Stimulated activated memory B cell treated with anti-CD40 and anti-IgM and Interleukin-4, amounts not matched to agents 10 μg/mL and 1 μg/mL and 100 μg/mL, for 72 hours (primary cell): ENCODE measurements at regions not wholly inside any gene's neighbourhood (a gene's known extent, or its start where the extent isn't known, plus 50 kb on each side); places are given as distances from the start of the nearest gene placed in this dataset.

Experiments used
- ATAC-seq: fragments of 150-1000 bp; cut with Tn5 transposase; 2 replicates; pipeline ENCODE4 v1.10.0; 2021
- H3K27ac Mint-ChIP-seq: one replicate; pipeline ENCODE4 v1.8.0; 2022; ENCODE audit warnings: mild to moderate bottlenecking, mixed read lengths
- H3K27me3 Mint-ChIP-seq: one replicate; pipeline ENCODE4 v1.8.0; 2022; ENCODE audit warnings: mixed read lengths
- H3K36me3 Mint-ChIP-seq: one replicate; pipeline ENCODE4 v1.8.0; 2022; ENCODE audit warnings: mixed read lengths
- H3K4me1 Mint-ChIP-seq: one replicate; pipeline ENCODE4 v1.8.0; 2022; ENCODE audit warnings: mixed read lengths
- H3K4me3 Mint-ChIP-seq: one replicate; pipeline ENCODE4 v1.8.0; 2022; ENCODE audit warnings: mild to moderate bottlenecking, moderate library complexity, mixed read lengths
- H3K9me3 Mint-ChIP-seq: one replicate; pipeline ENCODE4 v1.8.0; 2022; ENCODE audit warnings: mixed read lengths

DNA sequence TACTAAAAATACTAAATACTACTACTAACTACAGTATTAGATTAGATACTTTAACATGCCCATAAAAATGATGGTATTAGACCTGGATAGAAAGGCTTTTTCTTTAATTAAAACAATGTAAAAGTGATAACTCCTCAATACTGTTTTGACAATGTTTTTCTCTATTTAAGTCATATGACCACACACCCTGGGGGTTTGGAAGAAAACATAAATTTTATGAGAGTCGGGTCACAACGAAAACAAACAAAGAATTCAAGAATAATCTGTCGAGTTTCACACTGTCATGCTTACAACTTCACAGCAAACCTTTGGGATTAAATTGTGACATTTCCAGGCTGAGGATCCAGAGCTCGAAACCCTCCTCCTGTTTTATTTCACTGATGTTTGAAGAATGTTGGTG, 107.4 kb upstream of the SOX4 start:
- H3K36me3 Mint-ChIP-seq: no peaks in the 10 kb centered on the region
- H3K27me3 Mint-ChIP-seq: peaks cover 8% of the 10 kb centered on the region
- no peak for ATAC-seq
- H3K9me3 Mint-ChIP-seq: no peaks in the 10 kb centered on the region
- H3K4me1 Mint-ChIP-seq: no peaks in the 10 kb centered on the region
- no peak overlapping the region for H3K4me3 Mint-ChIP-seq
- H3K27ac Mint-ChIP-seq: no peak overlapping the region

DNA sequence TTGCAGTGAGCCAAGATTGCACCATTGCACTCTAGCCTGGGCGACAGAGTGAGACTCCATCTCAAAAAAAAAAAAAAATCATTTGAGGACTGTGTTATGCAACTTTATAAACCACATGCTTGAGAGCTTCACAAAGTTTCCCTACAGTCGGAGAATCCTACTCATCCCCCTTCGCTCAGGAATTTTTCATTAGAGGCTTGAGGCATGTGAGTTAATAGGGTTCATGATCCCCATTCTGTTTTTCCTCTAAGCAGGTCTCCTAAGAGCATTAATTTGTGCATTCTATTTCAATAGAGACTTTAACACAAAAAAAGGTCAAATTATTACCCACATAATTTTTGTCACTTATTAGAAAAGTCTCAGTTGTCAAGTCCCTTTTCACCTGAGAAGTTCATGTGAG, 103.7 kb upstream of the SOX4 start:
- Mint-ChIP-seq H3K36me3 (no peaks in the 10 kb centered on the region), H3K4me3 (no peak overlapping the region), H3K4me1 (no peaks in the 10 kb centered on the region), H3K9me3 (no peaks in the 10 kb centered on the region), H3K27ac (no peak overlapping the region), H3K27me3 (peaks cover 4% of the 10 kb centered on the region)
- ATAC-seq: no peak

DNA sequence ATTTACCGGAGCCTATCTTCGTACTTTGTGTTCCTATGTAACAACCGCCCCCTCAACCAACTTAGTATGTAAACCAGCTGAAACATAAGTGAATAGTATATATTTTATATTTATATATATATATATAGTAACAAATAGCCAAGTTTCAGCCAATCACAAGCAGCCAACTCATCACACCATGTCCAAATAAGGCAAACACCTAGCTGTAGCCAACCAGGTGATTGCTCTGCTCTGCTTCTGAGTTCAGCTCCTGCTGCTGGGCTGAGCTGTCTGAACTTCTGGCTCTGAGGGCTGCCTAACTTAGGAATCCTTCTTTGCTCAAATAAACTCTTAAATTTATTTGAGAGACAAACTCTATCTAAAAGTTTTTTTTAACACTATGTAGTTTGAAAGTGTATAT, 101.6 kb upstream of the SOX4 start:
- no peak overlapping the region for H3K27ac Mint-ChIP-seq
- H3K36me3 Mint-ChIP-seq: no peaks in the 10 kb centered on the region
- no peak overlapping the region for H3K4me3 Mint-ChIP-seq
- H3K9me3 Mint-ChIP-seq: no peaks in the 10 kb centered on the region
- ATAC-seq: no peak
- no peaks in the 10 kb centered on the region for H3K4me1 Mint-ChIP-seq
- no peaks in the 10 kb centered on the region for H3K27me3 Mint-ChIP-seq

DNA sequence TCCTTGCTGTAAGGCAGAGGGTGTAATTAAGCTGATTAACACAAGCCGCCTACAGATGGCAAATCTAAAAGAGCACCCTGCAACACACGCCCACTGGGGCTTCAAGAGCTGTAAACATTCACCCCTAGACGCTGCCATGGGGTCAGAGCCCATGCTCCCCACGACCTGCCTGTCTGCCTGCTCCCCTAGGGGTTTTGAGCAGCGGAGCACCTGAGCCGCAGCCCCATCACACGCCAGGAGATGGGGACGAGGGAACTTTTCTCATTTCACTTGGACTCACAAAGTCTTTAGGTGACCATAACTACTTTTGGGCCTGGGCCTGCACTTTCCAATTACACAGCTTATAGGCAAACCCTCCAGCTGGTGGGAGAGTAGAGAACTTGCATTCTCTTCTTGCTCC, 99.0 kb upstream of the SOX4 start:
- Mint-ChIP-seq H3K36me3 (no peaks in the 10 kb centered on the region), H3K27me3 (no peaks in the 10 kb centered on the region), H3K9me3 (no peaks in the 10 kb centered on the region), H3K4me3 (no peak overlapping the region), H3K4me1 (no peaks in the 10 kb centered on the region), H3K27ac (no peak overlapping the region)
- no peak for ATAC-seq

DNA sequence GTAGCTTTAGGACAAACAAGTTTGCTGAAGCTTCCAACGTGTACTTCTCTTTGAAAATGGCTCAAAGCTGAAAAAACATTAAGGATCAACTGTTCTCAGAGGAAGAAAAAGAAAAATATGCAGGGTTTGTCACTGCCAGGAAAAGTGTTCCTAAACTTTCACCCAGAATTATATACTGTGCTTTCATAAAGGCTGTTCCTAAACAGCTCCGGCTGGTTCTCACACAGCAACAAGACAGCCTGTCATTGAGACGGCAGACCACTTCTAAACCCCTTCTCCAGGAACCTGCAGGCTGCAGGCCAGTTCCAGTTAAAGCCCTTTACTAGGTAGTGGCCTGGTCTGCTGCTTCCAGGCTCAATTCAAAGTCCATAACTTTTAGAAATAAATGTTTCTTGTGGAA, 97.4 kb upstream of the SOX4 start:
- ATAC-seq: no peak
- Mint-ChIP-seq H3K4me3 (no peak overlapping the region), H3K4me1 (no peaks in the 10 kb centered on the region), H3K27me3 (no peaks in the 10 kb centered on the region), H3K27ac (no peak overlapping the region), H3K36me3 (no peaks in the 10 kb centered on the region), H3K9me3 (no peaks in the 10 kb centered on the region)

DNA sequence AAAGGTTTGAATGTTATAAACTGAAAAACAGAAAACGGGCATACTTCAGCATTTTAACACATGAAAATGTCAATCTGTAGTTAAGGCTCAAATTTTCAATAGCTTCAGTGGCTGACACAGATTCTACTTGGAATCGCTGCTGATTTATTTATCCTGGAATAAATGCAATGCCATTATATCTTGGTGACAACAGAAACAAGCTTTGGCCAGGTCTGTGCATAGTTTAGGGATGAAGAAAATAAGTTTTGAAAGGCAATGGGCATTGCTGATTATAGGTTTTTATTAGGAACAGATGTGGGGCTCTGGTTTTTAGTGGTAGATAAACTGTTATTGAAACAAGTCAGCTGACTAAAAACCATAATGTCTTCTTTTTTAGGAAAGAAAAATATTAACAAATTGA, 96.8 kb upstream of the SOX4 start:
- Mint-ChIP-seq H3K36me3 (no peaks in the 10 kb centered on the region), H3K27ac (no peak overlapping the region), H3K4me3 (no peak overlapping the region), H3K4me1 (no peaks in the 10 kb centered on the region), H3K9me3 (no peaks in the 10 kb centered on the region), H3K27me3 (no peaks in the 10 kb centered on the region)
- ATAC-seq: no peak

DNA sequence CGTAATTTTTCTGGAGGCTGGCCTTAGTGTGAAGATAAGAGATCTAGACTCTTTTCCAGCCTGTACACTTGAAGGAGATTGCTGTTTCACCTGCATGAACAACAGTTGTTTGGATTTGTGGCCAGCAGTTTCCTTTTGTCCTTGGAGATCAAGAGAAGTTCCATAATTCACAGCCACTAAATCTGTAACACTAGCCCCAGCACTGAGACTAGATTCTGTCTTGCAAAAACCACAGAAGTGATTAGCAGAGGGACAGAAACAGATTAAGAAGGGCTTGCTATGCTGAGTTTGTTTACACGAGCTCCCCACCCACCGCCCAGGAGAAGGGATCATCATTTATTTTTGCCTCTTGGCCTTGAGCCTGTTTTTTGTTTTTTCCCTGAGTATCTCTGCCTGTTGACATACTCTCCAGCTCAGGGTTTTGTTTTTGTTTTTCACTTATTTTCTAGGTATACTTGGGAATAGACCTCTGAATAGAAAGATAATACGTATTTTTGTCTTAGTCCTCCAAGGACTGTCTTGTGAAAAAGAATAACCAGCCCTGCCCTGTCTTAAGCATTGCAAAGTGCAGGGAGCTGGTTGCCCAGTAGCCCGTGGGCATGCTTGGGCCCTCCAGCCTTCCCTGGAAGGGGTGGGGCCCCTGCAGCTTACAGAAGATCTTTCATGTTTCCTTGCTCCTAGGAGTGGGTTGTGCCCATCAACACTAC, 93.1 kb upstream of the SOX4 start:
- Mint-ChIP-seq H3K36me3 (no peaks in the 10 kb centered on the region), H3K27me3 (no peaks in the 10 kb centered on the region), H3K4me3 (no peak overlapping the region), H3K27ac (no peak overlapping the region), H3K9me3 (no peaks in the 10 kb centered on the region), H3K4me1 (no peaks in the 10 kb centered on the region)
- ATAC-seq: no peak

DNA sequence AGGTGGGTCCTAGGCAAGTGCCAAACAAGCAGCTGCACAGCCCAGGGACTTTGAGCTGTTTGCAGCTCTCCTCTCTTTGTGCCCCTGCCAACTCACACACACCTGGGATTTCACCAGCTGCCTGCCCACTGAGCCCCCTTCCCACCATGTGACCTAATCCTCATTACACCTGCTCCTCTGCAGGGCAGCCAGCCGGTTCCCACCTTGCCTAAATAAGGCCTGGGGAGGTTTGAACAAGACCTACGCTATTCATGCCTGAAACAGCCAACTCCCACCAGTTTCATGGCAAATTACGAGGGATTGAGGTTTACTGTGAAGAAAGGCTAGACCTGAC, 92.6 kb upstream of the SOX4 start:
- Mint-ChIP-seq H3K4me3 (no peak overlapping the region), H3K27me3 (no peaks in the 10 kb centered on the region), H3K9me3 (no peaks in the 10 kb centered on the region), H3K27ac (no peak overlapping the region), H3K4me1 (no peaks in the 10 kb centered on the region), H3K36me3 (no peaks in the 10 kb centered on the region)
- ATAC-seq: peak; percentile 41

DNA sequence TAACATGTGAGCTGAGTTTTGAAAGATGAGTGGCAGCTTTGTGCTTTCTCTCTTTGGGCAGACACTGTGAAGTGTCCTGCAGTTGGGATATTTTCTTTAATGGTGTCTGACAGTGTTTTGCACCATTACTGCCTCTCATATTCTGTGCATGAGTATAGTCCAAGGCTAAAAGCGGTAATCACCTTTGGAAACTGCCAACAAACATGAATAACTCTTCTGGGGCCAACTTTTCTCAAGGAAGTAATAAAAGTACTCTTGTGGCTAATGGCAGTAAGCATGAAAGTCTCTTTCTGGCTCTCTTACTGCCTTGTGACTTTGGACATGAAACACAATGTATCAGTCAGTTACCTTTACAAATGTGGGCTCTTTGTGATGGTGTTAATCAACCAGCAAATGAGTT, 91.7 kb upstream of the SOX4 start:
- Mint-ChIP-seq H3K36me3 (no peaks in the 10 kb centered on the region), H3K27ac (no peak overlapping the region), H3K27me3 (no peaks in the 10 kb centered on the region), H3K4me3 (no peak overlapping the region), H3K4me1 (no peaks in the 10 kb centered on the region), H3K9me3 (no peaks in the 10 kb centered on the region)
- no peak for ATAC-seq

DNA sequence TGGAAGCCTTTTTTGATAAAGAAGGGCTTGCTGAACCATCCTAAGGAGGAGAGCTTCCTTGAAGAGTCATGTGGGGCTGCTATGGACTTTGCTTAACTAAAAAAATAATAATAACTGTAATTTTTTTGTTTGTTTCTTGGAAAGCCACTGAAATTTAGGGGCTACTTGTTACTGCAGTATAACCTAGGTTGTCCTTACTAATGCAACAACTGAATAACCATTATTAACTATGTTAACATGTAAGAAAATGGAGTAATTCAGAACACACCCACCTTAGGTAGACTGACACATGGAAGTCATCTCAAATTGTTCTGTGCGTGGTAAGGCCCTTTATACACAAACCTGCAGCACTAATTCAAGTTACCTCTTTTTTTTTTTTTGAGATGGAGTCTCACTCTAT, 90.9 kb upstream of the SOX4 start:
- Mint-ChIP-seq H3K36me3 (no peaks in the 10 kb centered on the region), H3K27me3 (no peaks in the 10 kb centered on the region), H3K9me3 (no peaks in the 10 kb centered on the region), H3K27ac (no peak overlapping the region), H3K4me1 (no peaks in the 10 kb centered on the region), H3K4me3 (no peak overlapping the region)
- ATAC-seq: no peak

DNA sequence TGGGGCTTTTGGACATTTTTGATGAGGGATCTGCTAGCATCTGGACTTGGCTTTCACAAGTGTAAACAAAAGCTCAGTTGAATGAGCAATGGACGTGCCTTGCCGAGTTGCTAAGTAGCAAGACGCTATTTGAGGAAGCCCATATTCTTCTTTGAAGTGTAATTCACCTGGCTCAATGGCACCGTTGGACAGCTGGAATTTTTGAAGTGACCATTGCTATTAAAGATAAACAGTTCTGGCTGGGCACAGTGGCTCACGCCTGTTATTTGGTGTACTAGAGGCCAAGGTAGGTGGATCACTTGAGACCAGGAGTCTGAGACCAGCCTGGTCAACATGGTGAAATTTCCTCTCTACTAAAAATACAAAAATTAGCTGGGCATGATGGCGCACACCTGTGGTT, 88.8 kb upstream of the SOX4 start:
- Mint-ChIP-seq H3K4me1 (no peaks in the 10 kb centered on the region), H3K27me3 (no peaks in the 10 kb centered on the region), H3K4me3 (no peak overlapping the region), H3K36me3 (no peaks in the 10 kb centered on the region), H3K9me3 (no peaks in the 10 kb centered on the region), H3K27ac (no peak overlapping the region)
- ATAC-seq: no peak

DNA sequence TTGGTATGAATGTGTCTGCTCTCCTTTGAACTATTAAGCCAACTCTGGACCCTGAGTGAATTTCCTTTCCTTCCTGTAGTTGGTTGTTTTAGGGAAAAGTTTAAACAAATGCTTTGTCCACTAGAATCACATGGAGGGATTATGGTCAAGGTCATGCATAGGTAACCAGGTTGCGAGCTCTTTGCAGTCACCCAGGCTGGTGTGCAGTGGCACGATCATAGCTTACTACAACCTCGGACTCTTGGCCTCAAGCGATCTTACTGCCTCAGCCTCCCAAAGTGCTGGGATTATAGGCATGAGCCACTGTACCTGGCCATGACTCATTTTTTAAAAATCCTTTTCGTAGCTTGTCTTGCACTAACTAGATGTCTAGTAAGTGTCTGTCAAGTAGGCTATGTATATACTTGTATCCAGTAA, 88.0 kb upstream of the SOX4 start:
- no peaks in the 10 kb centered on the region for H3K36me3 Mint-ChIP-seq
- H3K9me3 Mint-ChIP-seq: no peaks in the 10 kb centered on the region

DNA sequence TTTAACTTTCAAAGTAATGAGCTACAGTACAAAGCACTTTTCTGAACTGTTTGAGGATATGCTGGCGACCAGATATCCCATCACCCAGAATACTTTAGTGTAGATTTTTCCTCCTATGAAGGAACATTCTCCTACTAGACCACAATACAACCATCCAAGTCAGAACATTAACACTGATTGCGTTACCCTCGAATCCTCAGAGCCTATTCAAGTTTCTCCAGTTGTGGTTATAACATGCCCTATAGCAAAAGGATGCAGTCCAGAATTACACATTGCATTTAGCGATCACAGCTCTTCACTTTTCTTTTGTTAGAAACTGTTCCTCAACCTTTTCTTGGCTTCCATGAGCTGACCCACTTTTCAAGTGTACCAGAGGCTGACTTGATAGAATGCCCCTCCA, 87.4 kb upstream of the SOX4 start:
- Mint-ChIP-seq H3K4me1 (no peaks in the 10 kb centered on the region), H3K36me3 (no peaks in the 10 kb centered on the region), H3K9me3 (no peaks in the 10 kb centered on the region), H3K27ac (no peak overlapping the region), H3K4me3 (no peak overlapping the region), H3K27me3 (no peaks in the 10 kb centered on the region)
- ATAC-seq: no peak

More for the DNA sequence above, 88.0 kb upstream of the SOX4 start:
- no peak for ATAC-seq
- Mint-ChIP-seq H3K27me3 (no peaks in the 10 kb centered on the region), H3K27ac (no peak overlapping the region), H3K4me3 (no peak overlapping the region), H3K4me1 (no peaks in the 10 kb centered on the region)

DNA sequence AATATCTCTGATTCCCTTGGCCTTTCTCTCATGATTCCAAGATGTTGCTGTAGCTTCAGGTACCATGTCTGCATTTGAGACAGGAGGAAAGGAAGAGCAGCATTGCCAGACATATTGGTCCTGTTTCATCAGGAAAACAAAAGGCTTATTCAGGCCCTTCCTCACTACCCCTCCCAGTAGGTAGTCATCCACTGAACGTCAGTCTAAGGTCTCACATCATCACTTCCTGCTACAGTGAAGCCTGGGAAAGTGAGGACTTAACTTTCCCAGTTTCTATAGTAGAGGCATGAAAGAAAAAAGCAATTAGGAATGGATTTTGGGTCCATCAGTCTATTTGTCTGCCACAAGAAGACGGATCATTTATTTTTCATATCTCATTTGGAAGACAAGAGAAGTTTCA, 85.7 kb upstream of the SOX4 start:
- Mint-ChIP-seq H3K9me3 (no peaks in the 10 kb centered on the region), H3K27me3 (peaks cover 1% of the 10 kb centered on the region), H3K4me3 (no peak overlapping the region), H3K4me1 (no peaks in the 10 kb centered on the region), H3K36me3 (no peaks in the 10 kb centered on the region), H3K27ac (no peak overlapping the region)
- ATAC-seq: no peak

DNA sequence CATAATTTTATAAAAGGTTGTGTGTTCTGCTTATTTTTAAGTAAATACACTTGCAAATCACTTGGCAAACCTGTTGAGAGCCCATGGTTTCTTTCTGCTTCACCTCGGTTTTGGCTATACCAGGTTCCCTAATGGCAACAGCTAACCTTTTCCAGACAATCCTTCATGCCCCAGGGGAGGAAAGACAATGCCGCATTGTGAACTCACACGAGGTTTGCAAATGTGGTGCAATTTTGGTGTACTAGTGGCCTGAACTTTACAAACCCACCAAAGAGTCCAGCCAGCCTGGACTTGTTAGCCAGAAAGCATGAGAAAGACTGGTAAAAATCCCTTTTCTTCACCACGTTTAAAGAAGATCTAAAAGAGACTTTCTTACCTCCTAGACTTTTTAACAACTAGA, 84.8 kb upstream of the SOX4 start:
- no peaks in the 10 kb centered on the region for H3K36me3 Mint-ChIP-seq
- no peaks in the 10 kb centered on the region for H3K9me3 Mint-ChIP-seq
- H3K27ac Mint-ChIP-seq: no peak overlapping the region
- H3K4me3 Mint-ChIP-seq: no peak overlapping the region
- no peak for ATAC-seq
- H3K4me1 Mint-ChIP-seq: no peaks in the 10 kb centered on the region
- H3K27me3 Mint-ChIP-seq: peaks cover 11% of the 10 kb centered on the region

DNA sequence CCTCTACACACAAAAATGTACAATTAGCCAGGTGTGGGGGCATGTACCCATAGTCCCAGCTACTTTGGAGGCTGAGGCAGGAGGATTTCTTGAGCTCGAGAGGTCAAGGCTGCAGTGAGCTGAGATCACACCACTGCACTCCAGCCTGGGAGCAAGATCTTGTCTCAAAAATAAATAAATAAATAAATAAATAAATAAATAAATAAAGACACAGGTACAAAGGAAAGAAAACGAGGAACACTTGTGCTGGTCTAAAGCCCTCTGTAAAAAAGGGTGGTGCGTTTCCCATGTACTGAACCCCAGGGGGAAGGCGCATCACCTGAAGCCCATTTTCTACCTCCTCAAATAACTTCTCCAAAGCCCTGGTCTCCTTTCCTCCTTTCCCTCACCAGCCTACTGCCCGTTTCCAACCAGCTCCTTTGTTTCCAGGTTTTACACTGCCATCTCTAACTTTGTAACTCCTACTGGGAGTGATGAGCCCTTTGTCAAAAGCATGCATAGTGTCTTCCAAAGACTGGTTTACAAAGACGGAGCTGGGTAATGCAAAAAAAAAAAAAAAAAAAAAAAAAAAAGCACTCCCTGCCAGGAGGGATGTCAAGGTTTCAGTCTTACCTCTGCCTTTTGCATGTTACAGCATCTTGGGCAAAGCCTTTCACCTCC, 81.5 kb upstream of the SOX4 start:
- H3K4me1 Mint-ChIP-seq: no peaks in the 10 kb centered on the region
- no peak for ATAC-seq
- H3K27me3 Mint-ChIP-seq: peaks cover 20% of the 10 kb centered on the region
- H3K4me3 Mint-ChIP-seq: no peak overlapping the region
- H3K27ac Mint-ChIP-seq: no peak overlapping the region
- H3K36me3 Mint-ChIP-seq: no peaks in the 10 kb centered on the region
- H3K9me3 Mint-ChIP-seq: no peaks in the 10 kb centered on the region
